K562 (cell line): ENCODE measurements at regions not wholly inside any gene's neighbourhood (a gene's known extent, or its start where the extent isn't known, plus 50 kb on each side); places are given as distances from the start of the nearest gene placed in this dataset.

ENCODE experiments used
- ATAC-seq: fragments of 200-7000 bp; cut with Tn5 transposase; 3 replicates; pipeline ENCODE4 v1.9.1; 2020; ENCODE audit warnings: moderate library complexity
- BruUV-seq: library from RNA; stranded (reverse); fragments of 400-500 nt; replicated peaks from 2 replicates; lab custom pipeline; 2021; lab: Mats Ljungman, UMichigan
- CTCF ChIA-PET: fragments of 300-600 bp; formaldehyde crosslinking; extraction: SDS; loops from one replicate; lab custom pipeline; 2021; ENCODE audit warnings: low intra/inter-chr PET ratio; lab: Yijun Ruan, JAX
- POLR2A ChIA-PET: fragments of 300-600, 350-650 bp; sonication (Branson Sonifier 250); formaldehyde crosslinking; extraction: SDS; loops from one replicate; lab custom pipeline; 2021; ENCODE audit warnings: antibody characterized with exemption, inconsistent platforms; lab: Yijun Ruan, JAX
- DNase-seq, 4 experiments: peaks; one replicate each; pipeline versions ENCODE4 v3.0.0 to v3.0.0-alpha.2; 2011 to 2018; ENCODE audit warnings: low spot score in 3 of 4, mixed read lengths in 3 of 4; ENCODE audit errors: extremely low read depth in 1 of 4
- FAIRE-seq: peaks from 2 replicates; lab custom pipeline; 2011; peaks lifted over from hg19 to GRCh38; lab: Jason Lieb, UNC
- H2AFZ ChIP-seq: 2 replicates; pipeline ENCODE4 v1.6.0; 2011; ENCODE audit warnings: low read depth, low read length, control low read depth, inconsistent platforms
- H3K27ac ChIP-seq: fragments of 200-600 bp; 3 replicates; pipeline ENCODE4 v1.8.0; 2011; ENCODE audit warnings: low read depth, mild to moderate bottlenecking, control low read depth, inconsistent platforms, low read length, moderate library complexity, mixed read lengths; ENCODE audit errors: extremely low read depth
- H3K27me3 ChIP-seq, 2 experiments: fragments of 300-600 bp in 1 of 2; 2 replicates in 1 of 2; 3 replicates in 1 of 2; pipeline versions ENCODE4 v1.6.0 to v1.8.0; 2011; ENCODE audit warnings: inconsistent platforms in 2 of 2, low read length in 2 of 2, mild to moderate bottlenecking in 1 of 2, mixed read lengths in 1 of 2, moderate library complexity in 1 of 2; ENCODE audit not compliant: control insufficient read depth in 2 of 2, insufficient read depth in 2 of 2
- H3K36me3 ChIP-seq: fragments of 300-600 bp; 3 replicates; pipeline ENCODE4 v1.8.0; 2011; ENCODE audit warnings: mild to moderate bottlenecking, low read length, inconsistent platforms; ENCODE audit not compliant: control insufficient read depth, insufficient read depth
- H3K4me1 ChIP-seq, 2 experiments: fragments of 200-600 bp in 1 of 2; replicated peaks in 1 of 2; 2 replicates in 1 of 2; 3 replicates in 1 of 2; pipeline versions ENCODE4 v1.5.1 to v1.8.0; 2011; ENCODE audit warnings: inconsistent platforms in 2 of 2, low read length in 2 of 2, mild to moderate bottlenecking in 1 of 2, mixed read lengths in 1 of 2, moderate library complexity in 1 of 2; ENCODE audit not compliant: control insufficient read depth in 2 of 2, insufficient read depth in 2 of 2
- H3K4me2 ChIP-seq: 2 replicates; pipeline ENCODE4 v1.6.1; 2011; ENCODE audit warnings: low read length, control low read depth, inconsistent platforms, mixed read lengths; ENCODE audit not compliant: insufficient read depth
- H3K4me3 ChIP-seq: fragments of 200-600 bp; sonication (generic), shearing (Covaris generic); 2 replicates; pipeline ENCODE4 v1.5.1; 2016; ENCODE audit warnings: control low read depth, inconsistent platforms
- H3K79me2 ChIP-seq: fragments of 200-600 bp; 3 replicates; pipeline ENCODE4 v1.8.0; 2011; ENCODE audit warnings: low read length, inconsistent platforms; ENCODE audit not compliant: control insufficient read depth, insufficient read depth
- H3K9ac ChIP-seq, 2 experiments: 2 replicates each; pipeline versions ENCODE4 v1.6.0 to v1.6.1; 2011; ENCODE audit warnings: low read depth in 2 of 2, low read length in 2 of 2, control low read depth in 1 of 2, inconsistent platforms in 1 of 2, mild to moderate bottlenecking in 1 of 2, mixed read lengths in 1 of 2; ENCODE audit not compliant: insufficient read depth in 1 of 2
- H3K9me1 ChIP-seq: one replicate; pipeline ENCODE4 v1.6.0; 2011; ENCODE audit warnings: inconsistent platforms, mild to moderate bottlenecking, low read length, moderate library complexity; ENCODE audit not compliant: control insufficient read depth, insufficient read depth
- H3K9me3 ChIP-seq: replicated peaks from 2 replicates; pipeline ENCODE4 v1.5.1; 2011; ENCODE audit warnings: low read depth, low read length, inconsistent platforms; ENCODE audit not compliant: control insufficient read depth, insufficient read depth
- H4K20me1 ChIP-seq: replicated peaks from 2 replicates; pipeline ENCODE4 v1.6.1; 2011; ENCODE audit warnings: low read length, inconsistent platforms, mixed read lengths; ENCODE audit not compliant: control insufficient read depth, insufficient read depth
- CEBPG ChIP-seq, 3 experiments: fragments of 200-800 bp in 1 of 3; sonication (Bioruptor generic) in 1 of 3; sonication (generic) in 1 of 3; formaldehyde crosslinking in 1 of 3; IDR thresholded peaks in 2 of 3; conservative IDR thresholded peaks in 1 of 3; 2 replicates each; pipeline versions ENCODE4 v1.6.1 to v1.8.0; 2016 to 2022; ENCODE audit warnings: missing compliant biosample characterization in 2 of 3, missing genetic modification characterization in 2 of 3, mild to moderate bottlenecking in 1 of 3, missing genetic modification reagents in 1 of 3
- E2F5 ChIP-seq: sonication (generic); formaldehyde crosslinking; IDR thresholded peaks from 2 replicates; pipeline ENCODE4 v1.8.0; 2022; ENCODE audit warnings: mild to moderate bottlenecking, missing genetic modification reagents
- NR2C1 ChIP-seq, 2 experiments: fragments of 450-650 bp; IDR thresholded peaks; 2 replicates each; pipeline ENCODE4 v1.6.1; 2017; ENCODE audit warnings: mild to moderate bottlenecking in 2 of 2, antibody characterized with exemption in 1 of 2, inconsistent platforms in 1 of 2, missing compliant biosample characterization in 1 of 2, missing genetic modification characterization in 1 of 2
- SMARCB1 ChIP-seq: IDR thresholded peaks from 2 replicates; pipeline ENCODE4 v1.6.1; 2011; ENCODE audit warnings: improper control_type of control experiment, low read depth; ENCODE audit not compliant: insufficient read length
- SMARCE1 ChIP-seq: fragments of 450-650 bp; IDR thresholded peaks from 2 replicates; pipeline ENCODE4 v1.7.1; 2016; ENCODE audit warnings: mild to moderate bottlenecking
- TRIM25 ChIP-seq: fragments of 450-650 bp; IDR thresholded peaks from 2 replicates; pipeline ENCODE4 v1.7.0; 2016; ENCODE audit warnings: borderline replicate concordance
- XRCC3 ChIP-seq: fragments of 450-650 bp; IDR thresholded peaks from 2 replicates; pipeline ENCODE4 v1.6.1; 2017; ENCODE audit warnings: mild to moderate bottlenecking, moderate library complexity
- ZBTB5 ChIP-seq: fragments of 450-650 bp; IDR thresholded peaks from 2 replicates; pipeline ENCODE4 v1.6.1; 2017; ENCODE audit warnings: antibody characterized with exemption
- ZKSCAN1 ChIP-seq: fragments of 150-350 bp; IDR thresholded peaks from 2 replicates; pipeline ENCODE4 v1.6.1; 2016; ENCODE audit warnings: low read depth, low read length
- ZNF436 ChIP-seq: fragments of 250-450, 450-650 bp; sonication (Bioruptor Pico); formaldehyde crosslinking; IDR thresholded peaks from 2 replicates; pipeline ENCODE4 v1.7.0; 2020; ENCODE audit warnings: mild to moderate bottlenecking
- ZNF707 ChIP-seq: fragments of 250-450 bp; sonication (Bioruptor Pico); conservative IDR thresholded peaks from 2 replicates; pipeline ENCODE4 v1.8.0; 2022; ENCODE audit warnings: inconsistent platforms, mild to moderate bottlenecking, moderate library complexity
- WGBS: fragments of 100-300 bp; shearing (Covaris generic); methylation state at CpG from one replicate; pipeline ENCODE4 v1.1.6; 2016; ENCODE audit warnings: low coverage, mixed read lengths; ENCODE audit not compliant: insufficient coverage; ENCODE audit errors: missing lambda C conversion rate; 5-methylcytosine and 5-hydroxymethylcytosine counted together
- in situ Hi-C: fragments of 300-500 bp; cut with MboI; formaldehyde crosslinking; loops from 4 replicates; pipeline ENCODE4 v1.15.0; 2018; ENCODE audit warnings: inconsistent platforms, mixed read lengths
- intact Hi-C: fragments of 100-400 bp; cut with micrococcal nuclease; formaldehyde crosslinking; loops from 2 replicates; pipeline ENCODE4 v1.14.2; 2022

- POLR2A ChIA-PET = no interaction called here
- FAIRE-seq (no peak), DNase-seq (no peak), ATAC-seq (no peak)
- no peaks in the 10 kb centered on the region for H4K20me1 ChIP-seq
- H3K27me3 ChIP-seq = no peaks in the 10 kb centered on the region
- WGBS = 0% methylated on average over 2 of the region's 2 CpGs
- intact Hi-C loops (no loop called here), in situ Hi-C loops (no loop called here)
- no peak overlapping the region for H3K27ac ChIP-seq
- BruUV-seq = no TSS peak
- H3K4me1 ChIP-seq = no peaks in the 10 kb centered on the region
- H3K9me1 ChIP-seq = no peaks in the 10 kb centered on the region
- no peak overlapping the region for H3K9ac ChIP-seq
- TF ChIP-seq ZKSCAN1 = no peak
- no peak for TF ChIP-seq SMARCE1
- no peak for TF ChIP-seq XRCC3
- TF ChIP-seq ZNF436 (CRISPR knock-in tag) = no peak
- no peak for TF ChIP-seq ZBTB5
- no peak for TF ChIP-seq CEBPG (CRISPR knock-in tag; IDR thresholded peaks at IDR 0.05)
- no peak for TF ChIP-seq CEBPG (tag; conservative IDR thresholded peaks at IDR 0.05 in 1 of 2, IDR thresholded peaks at IDR 0.05 in 1 of 2)
- no peak for TF ChIP-seq ZNF707 (CRISPR knock-in tag)
- no peak for TF ChIP-seq NR2C1 (IDR thresholded peaks at IDR 0.05)
- TF ChIP-seq NR2C1 (tag; IDR thresholded peaks at IDR 0.05) = no peak
- no peak for TF ChIP-seq E2F5 (CRISPR knock-in tag)
- TF ChIP-seq SMARCB1 = no peak
- no peak for TF ChIP-seq TRIM25
- no peak overlapping the region for H3K4me2 ChIP-seq
- H3K9me3 ChIP-seq = no peaks in the 10 kb centered on the region
- CTCF ChIA-PET = no interaction called here
- H3K36me3 ChIP-seq = no peaks in the 10 kb centered on the region
- no peak overlapping the region for H3K4me3 ChIP-seq
- no peaks in the 10 kb centered on the region for H3K79me2 ChIP-seq
- no peak overlapping the region for H2AFZ ChIP-seq
Measured at GRCh38 chr2:228466851-228467250, 285.4 kb upstream of the SPHKAP start.
